GM21576 (cell line): ENCODE measurements at regions not wholly inside any gene's neighbourhood (a gene's known extent, or its start where the extent isn't known, plus 50 kb on each side); places are given as distances from the start of the nearest gene placed in this dataset.

Experiments
- ATAC-seq: cut with Tn5 transposase; IDR thresholded peaks from one replicate; pipeline ENCODE4 v1.9.1; 2021; ENCODE audit warnings: mild to moderate bottlenecking, moderate library complexity; ENCODE audit not compliant: unreplicated experiment

- no peak for ATAC-seq
Observed at GRCh38 chr1:96992871-96993270, 271.3 kb downstream of the PTBP2 start.

GRCh38 chr1:96995351-96995750, 273.8 kb downstream of the PTBP2 start:
- no peak for ATAC-seq

DNA sequence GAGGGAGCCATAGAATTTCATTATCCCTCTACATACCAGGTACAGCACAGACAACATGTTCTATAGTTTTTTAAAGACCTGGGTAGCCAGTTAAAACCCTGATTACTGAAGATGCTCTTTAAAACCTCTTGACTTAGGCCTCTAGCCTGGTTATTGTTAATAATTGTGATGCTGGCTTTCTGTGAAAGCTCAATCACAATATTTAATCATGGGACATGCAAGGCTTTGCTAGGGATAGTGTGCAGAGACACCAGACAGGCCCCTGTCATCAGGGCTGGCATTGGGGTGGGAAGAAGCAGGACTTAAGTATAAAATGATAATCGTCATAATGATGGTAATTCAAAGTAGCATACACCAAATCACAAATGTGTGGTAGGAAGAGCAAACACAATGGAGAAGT, 274.4 kb downstream of the PTBP2 start:
- no peak for ATAC-seq

DNA sequence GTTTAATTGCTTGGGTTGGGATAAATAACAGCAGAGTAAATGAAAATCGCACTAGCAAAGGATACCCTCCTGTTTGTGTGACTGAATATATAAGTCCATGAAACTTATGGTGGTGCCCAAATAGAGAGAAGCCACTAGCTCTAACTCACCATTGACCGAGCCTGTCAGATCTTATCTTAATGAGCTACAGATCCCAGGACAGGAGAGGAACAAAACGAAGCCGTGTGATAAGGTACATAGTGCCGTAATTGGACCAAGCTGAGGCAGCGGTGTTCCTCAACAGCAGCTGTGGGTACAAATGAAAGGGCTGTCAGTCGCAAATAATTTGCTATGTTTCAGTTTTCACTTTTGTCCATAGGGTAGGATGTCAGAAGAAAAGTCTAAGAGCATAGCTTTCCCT, 276.1 kb downstream of the PTBP2 start:
- ATAC-seq, result no peak

- ATAC-seq, result no peak
Observed at GRCh38 chr1:96998466-96998865, 276.9 kb downstream of the PTBP2 start.

DNA sequence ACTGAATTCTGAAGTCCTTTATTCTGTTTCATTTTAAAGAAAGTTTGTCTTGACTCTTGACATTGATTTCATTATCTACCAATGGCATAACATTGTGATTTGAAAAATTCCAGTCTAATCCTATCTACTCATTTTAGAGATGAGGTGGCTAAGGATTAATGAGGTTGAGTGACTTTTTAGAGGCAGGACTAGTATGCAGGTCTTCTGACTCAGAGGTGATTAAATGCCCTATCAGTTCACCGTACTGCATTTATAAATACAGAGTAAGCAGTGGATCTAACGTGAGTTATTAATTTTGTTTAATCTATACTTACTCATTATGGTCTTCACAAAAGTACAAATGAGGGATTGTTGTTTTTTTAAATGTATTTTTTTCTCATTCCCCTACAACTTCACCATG, 277.6 kb downstream of the PTBP2 start:
- no peak for ATAC-seq

GRCh38 chr1:97004054-97004453, 282.5 kb downstream of the PTBP2 start:
- ATAC-seq, result no peak

DNA sequence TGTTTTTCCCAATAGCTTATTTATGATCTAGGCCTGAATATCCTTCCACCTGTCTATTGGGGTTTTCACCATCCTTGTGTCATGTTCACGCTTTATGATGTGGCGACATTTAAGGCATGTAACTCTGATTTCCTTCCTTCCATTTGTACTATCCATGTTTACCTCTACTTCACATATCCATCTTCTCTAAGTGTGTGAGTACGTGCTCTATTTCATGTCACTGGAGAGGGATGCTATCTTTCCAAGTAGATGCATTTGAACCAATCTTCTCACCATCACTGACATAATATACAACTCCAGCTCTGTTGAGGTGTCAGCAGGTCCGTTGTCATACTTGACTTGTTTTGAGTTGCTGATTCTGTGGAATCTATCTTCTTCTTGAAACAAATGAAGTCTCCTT, 283.2 kb downstream of the PTBP2 start:
- ATAC-seq, result no peak

DNA sequence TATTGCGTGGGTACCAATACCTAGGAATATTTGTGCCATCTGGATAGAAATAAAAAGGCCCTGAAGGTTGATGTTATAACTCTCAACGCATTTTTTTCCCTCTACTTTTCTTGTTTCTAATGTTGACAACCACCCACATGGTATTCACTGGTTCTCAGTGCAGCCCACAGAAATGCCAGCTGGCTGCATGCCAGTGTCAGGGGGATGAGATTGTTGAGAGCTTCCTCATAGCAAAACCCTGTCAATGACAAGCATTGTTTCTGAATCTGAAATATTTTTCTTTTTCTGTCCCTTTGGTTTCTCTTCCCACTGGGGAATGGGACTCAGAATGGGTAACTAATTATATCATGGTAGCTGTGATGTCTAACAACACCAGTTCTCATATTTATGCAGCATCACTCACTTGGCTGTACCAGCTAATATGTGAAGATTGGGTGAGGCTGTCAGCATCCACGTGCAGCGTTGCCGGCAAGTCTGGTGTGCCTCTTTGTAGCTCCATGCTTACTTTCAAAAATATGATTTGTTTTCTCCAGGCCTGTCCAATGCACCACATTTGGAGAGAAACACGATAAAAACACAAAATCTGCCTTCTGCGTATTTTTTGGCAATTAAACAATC, 284.6 kb downstream of the PTBP2 start:
- ATAC-seq, result no peak

DNA sequence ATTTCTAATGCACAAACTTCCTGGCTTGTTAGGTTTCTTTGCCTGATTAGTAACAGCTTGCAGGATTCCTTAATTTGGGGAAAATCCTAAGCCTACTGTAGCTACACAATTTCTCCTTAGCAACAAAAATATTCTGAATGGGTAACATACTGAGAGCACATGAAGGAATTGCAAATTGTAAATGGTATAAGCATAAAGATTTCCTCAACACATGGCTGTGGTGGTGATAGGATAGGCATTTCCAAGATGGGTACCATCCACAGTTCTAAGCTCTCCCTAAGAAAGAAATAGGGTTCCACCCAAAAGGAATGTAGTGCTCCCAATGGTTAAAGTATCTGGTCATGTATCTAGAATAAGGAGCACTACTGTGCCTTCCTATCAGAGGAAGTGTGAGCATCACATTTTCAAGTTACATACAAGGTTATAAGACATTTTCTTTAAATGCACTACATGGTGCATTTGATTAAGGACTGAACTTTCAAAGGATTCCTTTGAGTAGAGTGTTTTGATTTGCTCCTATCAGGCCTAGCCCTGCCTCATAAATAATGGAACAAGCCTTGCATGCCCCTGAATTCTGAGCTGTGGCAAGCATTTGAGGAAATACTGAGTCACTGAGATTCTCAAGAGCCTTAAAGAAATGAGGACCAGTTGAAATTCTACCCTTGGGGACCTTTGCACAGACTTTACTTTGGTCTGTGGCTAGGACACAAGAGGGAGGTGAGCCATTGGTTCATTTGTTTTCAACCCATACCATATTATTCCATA, 286.4 kb downstream of the PTBP2 start:
- no peak for ATAC-seq

GRCh38 chr1:97010566-97011264, 289.1 kb downstream of the PTBP2 start:
- no peak for ATAC-seq

DNA sequence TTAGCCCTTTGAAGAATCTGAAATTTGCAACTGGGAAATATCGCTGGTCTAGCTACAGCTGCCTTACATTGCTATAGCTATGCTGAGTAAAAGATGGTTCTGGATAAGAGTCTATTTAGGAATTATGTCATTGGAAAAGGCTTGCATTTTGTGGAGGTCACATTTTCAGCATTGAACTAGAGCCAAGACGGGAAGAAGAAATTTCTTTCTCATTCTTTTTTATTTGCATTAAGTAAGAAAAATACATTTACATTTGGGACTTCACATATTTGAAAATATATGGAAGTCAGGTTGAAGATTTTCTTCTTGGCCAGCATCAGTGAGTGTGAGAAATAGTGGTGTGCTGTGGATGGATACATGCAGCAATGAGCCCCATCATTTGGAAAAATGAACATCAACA, 291.6 kb downstream of the PTBP2 start:
- no peak for ATAC-seq

- no peak for ATAC-seq
Observed at GRCh38 chr1:97013941-97014340, 292.4 kb downstream of the PTBP2 start.

DNA sequence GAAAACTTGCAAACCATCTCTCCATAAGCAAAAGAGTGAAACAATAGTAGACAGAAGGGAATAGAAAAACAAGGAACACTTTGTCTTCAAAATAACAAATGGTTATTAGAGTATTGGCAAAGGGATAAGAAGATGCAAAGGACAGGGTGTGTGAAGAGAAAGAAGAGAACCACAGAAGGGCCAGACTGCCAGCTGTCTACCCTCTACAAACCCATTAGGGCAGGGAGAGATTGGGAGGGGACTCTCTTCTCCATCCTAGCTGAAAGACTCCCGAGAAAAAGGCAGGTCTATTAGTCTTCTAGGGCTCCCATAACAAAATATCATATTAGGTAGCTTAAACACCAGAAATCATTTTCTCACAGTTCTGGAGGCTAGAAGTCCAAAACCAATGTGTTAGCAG, 292.8 kb downstream of the PTBP2 start:
- ATAC-seq, result no peak

DNA sequence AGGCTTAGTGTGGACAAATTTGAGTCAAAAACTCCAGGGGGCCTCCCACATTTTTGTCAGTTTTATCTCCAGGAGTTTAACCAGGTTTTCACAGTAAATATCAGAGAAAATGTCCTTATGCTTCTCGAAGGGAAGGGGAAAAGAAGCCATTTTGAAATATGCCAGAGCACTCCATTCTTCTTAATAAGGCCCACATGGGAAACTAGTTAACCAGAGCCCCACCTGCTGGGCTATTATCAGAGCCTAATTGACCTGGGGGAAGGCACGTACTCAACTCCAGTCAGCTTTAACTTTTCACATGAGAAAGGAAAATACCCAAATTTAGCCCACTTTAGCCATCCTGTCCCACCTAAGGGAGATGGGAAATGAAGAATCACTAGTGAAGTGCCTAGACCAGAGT, 296.3 kb downstream of the PTBP2 start:
- no peak for ATAC-seq
